ENCODE measurements at regions not wholly inside any gene's neighbourhood (a gene's known extent, or its start where the extent isn't known, plus 50 kb on each side); places are given as distances from the start of the nearest gene placed in this dataset.

DNA sequence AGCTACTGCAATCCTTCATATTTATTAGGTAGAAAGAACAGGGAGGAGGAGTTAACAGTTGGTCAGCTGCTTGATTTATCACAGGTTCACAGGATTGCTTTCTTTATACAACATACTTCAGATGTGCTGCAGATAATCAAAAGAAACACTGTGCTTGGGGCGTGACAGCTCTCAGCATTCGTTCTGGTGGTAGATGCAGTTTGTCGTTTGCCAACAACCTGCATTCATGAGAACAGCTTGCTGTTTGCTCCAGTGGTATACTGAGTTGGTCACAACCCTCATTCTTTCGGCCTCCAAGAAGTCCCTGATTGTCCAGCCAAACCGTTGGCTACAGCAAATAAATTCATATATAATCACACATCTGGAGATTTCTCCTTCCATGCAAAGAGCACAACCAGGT is 120.5 kb downstream of the ZNF280B start:
- TF ChIP-seq, protein P1, sequence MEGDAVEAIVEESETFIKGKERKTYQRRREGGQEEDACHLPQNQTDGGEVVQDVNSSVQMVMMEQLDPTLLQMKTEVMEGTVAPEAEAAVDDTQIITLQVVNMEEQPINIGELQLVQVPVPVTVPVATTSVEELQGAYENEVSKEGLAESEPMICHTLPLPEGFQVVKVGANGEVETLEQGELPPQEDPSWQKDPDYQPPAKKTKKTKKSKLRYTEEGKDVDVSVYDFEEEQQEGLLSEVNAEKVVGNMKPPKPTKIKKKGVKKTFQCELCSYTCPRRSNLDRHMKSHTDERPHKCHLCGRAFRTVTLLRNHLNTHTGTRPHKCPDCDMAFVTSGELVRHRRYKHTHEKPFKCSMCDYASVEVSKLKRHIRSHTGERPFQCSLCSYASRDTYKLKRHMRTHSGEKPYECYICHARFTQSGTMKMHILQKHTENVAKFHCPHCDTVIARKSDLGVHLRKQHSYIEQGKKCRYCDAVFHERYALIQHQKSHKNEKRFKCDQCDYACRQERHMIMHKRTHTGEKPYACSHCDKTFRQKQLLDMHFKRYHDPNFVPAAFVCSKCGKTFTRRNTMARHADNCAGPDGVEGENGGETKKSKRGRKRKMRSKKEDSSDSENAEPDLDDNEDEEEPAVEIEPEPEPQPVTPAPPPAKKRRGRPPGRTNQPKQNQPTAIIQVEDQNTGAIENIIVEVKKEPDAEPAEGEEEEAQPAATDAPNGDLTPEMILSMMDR (IDR thresholded peaks at IDR 0.05): no peak
- TF ChIP-seq POLR2A (IDR thresholded peaks at IDR 0.05): no peak

Data from right lobe of liver (tissue), 4 donors.